Middle frontal gyrus (tissue), 1 donor: ENCODE measurements at regions not wholly inside any gene's neighbourhood (a gene's known extent, or its start where the extent isn't known, plus 50 kb on each side); places are given as distances from the start of the nearest gene placed in this dataset.

Experiments
- DNase-seq: peaks from one replicate; pipeline ENCODE4 v3.0.0-alpha.2; 2015; ENCODE audit warnings: low spot score; ENCODE audit errors: extremely low spot score

DNA sequence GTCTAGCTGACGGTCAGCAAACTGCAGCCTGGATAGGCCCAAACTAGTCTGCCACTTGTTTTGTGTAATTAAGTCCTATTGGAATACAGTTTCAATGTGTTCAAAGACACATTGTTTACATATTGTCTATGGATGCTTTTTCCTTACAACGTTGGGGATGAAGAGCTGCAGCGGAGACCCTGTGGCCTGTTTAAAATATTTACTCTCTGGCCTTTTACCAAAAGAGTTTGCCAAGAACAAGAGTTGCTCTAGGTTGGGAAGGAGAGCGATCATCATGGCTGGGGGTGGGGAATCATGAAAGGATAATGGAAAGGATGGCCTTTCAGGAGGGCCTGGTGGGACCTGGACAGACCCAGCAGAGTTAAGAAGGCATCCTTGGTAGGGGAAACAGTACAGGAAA is 274.9 kb upstream of the ZFHX3 start:
- no peak for DNase-seq

DNA sequence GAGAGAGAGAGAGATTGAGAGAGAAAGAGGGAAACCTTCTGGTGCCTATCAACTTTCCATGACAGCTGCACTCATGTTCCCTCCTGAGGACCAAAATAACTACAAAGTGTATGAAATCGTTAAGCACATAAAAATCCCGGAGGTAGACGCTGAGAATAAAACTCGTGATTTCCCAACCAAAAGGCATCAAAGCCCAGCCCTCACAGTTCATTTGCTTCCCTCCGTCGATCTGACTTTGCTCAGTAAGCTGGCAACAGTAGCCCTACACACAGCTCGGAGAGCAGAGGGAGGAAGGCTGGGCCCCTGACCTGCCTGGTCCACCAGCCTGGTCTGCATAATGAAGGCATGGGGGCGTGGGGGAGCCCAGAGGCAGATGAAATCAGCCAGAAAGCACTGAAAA is 273.9 kb upstream of the ZFHX3 start:
- DNase-seq = no peak

DNA sequence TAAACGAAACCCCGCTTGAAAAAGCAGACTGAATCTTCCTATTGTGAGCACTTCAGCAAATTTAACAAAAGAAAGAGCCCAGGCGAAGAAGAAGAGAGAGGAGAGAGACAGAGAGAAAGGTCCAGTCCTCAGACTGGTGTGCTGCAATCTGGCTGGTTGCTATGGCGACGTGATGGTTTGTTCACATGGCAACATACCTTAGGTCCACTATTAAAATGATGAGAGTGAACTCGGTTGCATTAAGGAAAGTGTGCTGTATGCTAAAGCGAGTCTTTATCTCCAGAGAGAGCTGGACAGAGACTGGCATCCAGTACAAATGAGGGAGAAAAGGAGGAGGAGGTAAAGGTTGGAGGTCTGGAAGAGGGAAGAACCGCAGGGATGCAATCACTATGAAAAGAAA is 271.8 kb upstream of the ZFHX3 start:
- DNase-seq = no peak

DNA sequence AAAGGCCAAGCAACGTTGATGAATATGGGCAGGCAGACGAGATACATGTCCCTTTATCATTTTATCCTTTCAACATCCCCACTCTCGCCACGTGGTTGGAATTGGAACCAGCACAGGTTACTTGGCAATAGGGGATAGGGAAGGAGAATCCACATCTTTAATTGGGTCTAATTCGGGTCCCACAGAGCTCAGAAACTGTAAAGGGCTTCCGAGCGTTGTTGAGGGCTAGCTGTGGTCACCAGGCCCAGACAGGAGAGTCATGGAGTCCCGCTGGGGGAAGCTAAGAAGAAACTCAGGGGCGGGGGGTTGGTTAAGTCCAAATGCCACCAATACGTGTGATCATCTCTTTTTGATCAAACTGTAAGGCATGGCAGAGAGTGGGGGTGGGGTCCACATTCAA is 271.3 kb upstream of the ZFHX3 start:
- DNase-seq = no peak

DNA sequence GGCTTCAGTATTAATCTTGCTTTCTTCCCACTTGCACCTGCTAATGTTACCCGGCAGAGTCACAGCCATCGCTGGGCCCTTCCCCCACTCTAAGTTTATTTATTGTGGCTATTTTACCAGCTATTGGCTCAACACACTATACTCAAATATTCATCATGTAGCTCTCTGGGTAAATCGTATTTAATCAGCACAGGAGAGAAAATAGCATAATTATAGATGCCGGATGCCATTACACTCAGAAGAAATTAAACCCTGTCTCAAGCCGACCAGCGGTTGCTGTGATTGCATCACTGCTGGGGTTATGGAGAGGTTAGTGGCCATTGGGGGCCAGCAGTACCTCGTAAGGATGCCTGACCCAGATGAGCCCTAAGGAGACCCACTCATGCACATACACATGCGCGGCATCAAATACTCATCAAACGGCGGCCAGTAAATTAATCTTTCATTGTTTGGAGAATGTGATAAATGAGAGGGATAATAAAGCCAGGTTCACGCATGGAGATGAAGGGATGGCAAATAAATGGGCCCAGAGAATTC is 269.5 kb upstream of the ZFHX3 start:
- no peak for DNase-seq

DNA sequence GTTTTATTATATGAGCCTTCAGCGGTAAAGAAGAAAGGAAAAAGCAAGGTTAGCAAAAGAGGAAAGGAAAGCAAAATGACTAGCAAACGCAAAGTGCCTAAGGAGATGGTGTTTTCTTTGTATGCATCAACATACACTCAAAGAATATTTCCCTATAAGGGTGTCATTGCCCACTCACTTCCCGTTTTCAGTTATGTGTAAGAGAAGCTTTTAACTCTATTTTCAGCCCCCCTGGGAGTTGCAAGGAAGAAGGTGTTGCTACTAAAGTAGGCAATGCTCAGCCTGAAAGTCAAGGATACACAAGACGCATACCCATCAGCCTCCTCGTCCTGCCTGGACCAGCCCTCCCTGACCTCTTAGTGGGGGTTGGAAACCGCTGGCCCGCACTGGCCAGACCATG is 267.7 kb upstream of the ZFHX3 start:
- no peak for DNase-seq

DNA sequence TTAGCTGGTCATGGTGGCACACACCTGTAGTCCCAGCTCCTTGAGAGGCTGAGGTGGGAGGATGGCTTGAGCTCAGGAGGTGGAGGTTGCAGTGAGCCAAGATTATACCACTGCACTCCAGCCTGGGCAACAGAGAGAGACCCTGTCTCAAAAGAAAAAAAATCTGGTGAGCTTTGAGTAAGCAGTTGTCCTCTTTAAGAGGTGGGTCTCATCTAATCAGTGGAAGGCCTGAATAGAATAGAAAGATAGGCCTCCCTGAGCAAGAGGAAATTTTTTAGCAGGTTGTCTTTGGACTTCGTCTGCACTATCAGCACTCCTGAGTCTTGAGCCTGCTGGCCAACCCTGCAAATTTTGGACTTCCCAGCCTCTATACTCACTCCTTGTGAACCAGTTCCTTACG is 266.0 kb upstream of the ZFHX3 start:
- no peak for DNase-seq

DNA sequence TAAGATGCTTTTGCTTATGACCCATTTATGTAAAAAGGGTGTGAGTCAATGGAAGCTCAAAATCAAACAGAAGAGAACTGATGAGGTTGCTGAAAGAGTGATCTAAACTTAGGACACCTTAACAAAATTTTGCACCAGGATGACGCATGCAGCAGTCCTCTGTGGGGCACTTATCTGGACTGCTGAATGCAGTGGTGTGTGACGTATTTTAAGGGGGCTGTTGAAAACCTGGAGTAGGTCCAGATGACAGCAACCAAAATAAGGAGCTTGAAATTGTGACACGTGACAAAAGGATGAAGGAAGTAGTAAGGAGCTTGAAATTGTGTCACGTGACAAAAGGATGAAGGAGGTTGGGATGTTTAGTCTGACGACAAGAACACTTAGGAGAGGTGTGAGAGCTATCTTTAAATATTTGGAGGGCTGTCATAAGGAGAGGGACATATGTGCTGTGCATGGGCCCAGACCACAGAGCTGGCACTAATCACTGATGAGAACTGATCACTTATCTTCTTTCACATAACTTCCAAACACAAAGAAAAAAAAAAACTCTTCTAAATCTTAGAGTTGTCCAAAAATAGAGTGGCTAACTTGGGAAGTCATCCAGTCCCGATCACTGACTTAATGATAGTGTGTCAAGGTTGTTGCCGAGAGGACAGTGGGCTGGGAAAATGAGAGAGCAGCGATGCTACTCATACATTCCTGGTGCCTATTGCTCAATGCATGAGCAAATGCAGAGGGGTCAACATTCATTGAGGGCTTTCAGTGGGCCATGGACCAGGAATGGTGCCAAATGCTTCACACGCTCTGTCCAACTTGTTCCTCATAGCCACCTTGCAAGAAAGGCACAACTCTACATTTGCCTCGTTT is 264.2 kb upstream of the ZFHX3 start:
- no peak for DNase-seq

DNA sequence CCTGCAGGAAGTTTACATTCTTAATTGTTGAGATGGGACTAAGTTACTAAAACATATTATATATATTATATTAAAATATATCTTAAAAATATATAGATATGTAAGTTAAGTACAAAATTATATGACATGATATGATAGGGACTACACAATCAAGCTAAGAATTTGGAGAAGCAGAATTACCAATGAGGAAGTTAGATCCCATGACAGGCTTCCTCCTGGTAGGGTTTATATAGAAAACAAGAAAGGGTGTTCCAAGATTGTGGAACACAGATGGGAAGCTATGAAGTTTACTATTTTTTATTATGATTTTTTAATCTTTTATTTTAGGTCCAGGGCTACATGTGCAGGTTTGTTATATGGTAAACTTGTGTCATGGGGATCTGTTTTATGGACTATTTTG is 260.8 kb upstream of the ZFHX3 start:
- DNase-seq = no peak

DNA sequence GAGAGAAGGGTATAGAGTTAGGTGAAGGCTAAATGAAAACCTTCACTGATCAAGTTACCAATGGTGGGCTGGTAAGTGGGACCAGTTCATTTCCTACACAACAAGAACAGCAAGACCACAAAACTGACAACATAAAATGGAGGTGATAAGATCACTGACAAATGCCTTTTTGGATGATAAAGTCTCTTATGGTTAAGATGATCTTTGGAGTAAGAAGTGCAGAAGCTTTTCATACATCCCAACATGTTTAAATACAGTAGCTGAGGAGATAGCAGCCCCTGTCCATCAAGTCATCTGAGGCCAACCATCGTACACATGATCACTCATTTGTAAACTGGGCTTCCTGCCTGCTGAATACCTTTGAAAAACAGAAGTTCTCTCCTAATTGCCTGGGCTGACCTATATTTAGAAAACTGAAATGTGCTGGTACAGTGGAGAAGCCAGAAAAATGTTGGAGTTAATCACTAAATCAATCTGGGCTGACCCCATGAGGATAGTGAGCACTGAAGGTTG is 259.0 kb upstream of the ZFHX3 start:
- no peak for DNase-seq

DNA sequence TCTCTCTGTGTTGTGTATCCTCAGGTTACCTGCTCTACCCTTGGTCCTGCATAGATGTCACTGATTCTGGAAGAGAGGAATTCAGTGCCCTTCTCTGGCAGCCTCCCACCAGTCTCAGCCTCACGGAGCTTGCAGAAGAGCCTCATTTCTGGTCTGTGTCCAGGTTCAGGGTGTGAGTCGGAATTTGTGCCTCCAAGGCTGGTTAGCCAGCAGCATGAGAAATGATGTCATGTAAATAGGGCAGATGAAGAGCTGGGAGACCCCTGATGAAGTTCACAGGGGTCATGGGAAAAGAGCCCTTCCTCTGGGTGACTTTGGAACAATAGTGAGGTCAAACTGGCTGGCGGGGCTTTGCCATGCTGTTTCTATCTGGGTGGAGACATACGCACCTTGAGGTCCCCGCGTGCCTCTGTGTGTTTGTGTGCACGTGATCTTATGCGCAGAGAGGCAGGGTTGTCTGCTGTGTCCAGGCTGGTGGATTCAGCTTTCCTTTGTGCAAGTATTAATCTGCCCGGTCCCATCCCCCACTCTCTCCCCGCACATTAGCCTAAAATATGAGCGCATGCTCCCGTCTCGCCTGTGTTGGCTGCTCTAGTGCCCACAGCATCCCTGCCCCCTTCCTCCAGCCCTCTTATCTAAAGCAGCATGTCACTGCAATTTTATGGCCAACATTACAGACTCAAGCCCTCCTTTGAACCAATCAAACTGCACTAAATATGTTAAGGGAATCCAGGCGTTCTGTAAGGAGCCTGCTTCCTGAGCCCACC is 256.3 kb upstream of the ZFHX3 start:
- no peak for DNase-seq

DNA sequence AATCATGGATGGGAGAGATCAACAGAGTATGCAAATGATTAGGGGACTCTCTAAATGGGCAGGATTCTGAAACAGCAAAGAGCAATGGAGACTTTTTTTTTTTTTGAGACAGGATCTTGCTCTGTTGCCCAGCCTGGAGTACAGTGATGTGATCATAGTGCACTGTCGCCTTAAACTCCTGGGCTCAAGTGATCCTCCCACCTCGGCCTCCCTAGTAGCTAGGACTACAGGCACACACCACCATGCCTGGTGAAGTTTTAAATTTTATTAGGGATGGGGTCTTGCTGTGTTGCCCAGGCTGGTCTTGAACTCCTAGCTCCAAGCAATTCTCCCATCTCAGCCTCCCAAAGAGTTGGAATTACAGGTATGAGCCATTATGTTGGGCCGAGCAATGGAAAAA is 255.0 kb upstream of the ZFHX3 start:
- no peak for DNase-seq

DNA sequence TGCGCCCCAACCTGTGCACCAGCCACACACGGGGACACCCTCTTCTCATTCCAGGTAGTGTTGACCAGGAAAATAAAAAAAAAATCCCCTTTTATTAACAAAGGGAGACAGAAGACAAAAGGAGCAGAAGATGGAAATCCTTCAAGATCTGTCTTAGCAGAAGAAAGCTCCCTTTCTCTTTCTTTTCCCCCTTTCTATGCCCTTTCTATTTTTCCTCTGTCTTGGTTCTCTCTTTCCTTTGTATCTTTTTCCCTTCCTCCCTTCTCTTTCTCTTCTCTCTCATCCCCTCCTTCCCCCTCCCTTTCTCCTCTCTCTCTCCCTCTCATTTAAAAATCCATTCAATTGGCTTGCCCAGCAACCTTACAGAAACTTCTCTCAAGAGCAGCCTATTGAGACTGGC is 254.1 kb upstream of the ZFHX3 start:
- DNase-seq = no peak

DNA sequence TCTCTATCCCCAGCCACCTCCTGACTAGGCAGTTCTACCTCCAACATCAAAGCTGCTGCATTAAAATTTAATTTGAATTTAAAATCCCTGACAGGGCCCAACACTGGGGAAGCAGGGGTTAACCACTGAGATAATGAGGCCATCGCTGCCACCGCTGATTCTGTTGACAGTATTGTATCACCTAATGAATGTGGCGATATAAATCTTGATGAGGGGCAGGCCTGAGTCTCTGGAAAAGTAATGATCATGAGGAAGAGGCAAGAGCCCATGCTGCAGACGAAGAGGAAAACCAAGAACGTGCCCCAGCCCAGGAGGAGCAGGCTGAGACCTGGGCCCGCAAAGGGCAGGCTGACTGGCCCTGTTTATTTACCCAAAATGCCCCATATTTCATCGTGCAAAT is 251.4 kb upstream of the ZFHX3 start:
- no peak for DNase-seq

DNA sequence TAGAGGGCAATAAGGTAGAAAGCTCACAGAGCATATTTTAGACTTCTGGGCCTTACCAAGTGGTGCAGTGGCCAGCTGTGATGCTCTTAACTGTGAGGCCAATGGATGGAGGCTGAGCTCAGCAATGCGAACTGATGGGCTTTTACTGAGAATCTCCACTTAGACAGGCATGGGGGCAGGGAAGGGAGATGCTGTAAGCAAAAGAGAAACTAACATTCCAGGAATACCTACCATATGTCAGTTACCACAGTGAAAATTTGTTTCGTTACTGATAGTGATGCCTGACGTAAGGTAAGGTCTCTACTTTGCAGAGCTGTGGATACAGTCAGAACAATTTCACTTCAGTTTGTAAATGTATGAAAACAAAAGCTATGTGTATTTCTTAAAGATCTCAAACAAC is 250.6 kb upstream of the ZFHX3 start:
- no peak for DNase-seq

DNA sequence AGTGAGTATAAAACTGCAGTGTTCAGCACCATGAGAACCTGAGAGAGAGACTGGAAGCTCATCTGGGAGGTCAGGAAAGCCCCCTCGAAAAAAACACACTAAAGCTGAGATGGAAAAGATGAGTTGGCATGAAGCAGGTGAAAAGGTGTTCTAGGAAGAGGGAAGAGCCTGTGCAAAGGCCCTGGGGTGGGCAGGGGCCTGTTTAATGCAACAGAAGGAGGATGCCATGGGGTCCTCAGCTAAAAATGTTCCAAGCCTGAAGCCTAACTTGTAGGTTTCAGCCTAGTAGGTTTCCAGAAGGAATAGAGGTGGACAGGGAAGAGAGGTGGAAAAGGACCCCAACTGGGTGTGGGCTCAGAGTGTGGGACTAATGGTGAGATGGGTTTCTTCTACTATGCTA is 242.3 kb upstream of the ZFHX3 start:
- DNase-seq = no peak

DNA sequence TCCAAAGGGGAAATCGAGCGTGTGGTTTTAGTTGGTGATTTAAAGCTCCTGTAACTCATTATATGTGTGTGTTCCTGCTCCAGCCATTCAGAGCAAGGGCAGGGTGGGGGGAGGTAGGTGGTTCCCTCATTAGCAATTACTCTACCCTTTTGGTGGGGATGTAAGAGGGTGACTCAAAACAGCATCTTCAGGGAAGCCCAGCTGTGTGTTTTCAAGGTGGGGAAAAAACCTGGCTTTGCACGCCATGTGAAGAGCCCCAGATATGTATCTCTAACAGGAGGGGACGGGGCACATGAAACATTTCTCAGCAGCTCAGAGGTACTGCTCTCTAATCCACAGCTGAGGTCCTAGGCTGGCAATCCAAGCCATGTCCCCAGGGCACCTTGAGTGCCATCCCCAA is 241.3 kb upstream of the ZFHX3 start:
- no peak for DNase-seq

DNA sequence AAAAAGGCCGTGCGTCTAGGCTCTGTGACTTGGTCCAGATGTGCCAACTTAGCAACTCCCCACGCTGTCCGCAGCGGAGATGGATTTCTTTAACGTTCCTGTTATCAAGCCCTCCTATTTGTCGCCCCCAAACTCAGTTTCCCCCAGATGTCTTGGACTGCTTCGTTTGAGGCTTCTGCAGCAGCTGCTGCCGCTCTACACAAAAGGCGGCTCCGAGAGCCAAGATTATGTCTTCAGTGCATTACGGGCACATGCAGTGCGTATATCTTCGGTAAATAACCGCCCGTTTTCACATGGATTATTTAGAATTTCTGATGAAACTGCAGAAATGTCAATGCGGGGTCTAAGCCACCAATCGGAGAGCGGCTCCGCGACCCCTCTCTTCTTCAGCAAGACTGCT is 240.6 kb upstream of the ZFHX3 start:
- DNase-seq = no peak

DNA sequence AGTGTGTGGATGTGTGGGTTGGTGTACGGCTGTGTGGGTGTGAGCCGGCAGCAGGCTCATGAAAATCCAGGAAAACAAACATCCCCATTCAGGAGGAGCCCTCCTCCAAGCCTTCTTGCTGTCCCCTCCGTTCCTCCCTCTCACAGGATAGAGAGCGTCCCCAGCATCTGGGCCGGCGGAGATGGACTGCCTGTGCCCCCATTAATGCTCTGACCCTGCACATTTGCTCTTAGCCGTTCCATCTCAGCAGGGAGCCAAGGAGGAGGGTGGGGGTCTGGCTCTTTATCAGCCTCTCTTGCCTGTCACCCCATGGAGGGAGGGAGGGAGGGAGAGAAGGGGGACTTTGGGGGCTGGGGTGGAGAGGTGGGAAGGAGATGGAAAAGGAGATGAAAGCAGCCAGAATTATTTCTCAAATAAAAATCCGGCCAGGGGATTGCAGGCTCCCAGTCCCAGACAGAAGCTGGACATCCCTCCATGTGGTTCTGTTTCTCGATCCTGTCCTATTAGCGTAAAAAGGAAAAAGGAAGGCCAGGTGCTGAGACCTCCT is 240.0 kb upstream of the ZFHX3 start:
- DNase-seq = no peak

DNA sequence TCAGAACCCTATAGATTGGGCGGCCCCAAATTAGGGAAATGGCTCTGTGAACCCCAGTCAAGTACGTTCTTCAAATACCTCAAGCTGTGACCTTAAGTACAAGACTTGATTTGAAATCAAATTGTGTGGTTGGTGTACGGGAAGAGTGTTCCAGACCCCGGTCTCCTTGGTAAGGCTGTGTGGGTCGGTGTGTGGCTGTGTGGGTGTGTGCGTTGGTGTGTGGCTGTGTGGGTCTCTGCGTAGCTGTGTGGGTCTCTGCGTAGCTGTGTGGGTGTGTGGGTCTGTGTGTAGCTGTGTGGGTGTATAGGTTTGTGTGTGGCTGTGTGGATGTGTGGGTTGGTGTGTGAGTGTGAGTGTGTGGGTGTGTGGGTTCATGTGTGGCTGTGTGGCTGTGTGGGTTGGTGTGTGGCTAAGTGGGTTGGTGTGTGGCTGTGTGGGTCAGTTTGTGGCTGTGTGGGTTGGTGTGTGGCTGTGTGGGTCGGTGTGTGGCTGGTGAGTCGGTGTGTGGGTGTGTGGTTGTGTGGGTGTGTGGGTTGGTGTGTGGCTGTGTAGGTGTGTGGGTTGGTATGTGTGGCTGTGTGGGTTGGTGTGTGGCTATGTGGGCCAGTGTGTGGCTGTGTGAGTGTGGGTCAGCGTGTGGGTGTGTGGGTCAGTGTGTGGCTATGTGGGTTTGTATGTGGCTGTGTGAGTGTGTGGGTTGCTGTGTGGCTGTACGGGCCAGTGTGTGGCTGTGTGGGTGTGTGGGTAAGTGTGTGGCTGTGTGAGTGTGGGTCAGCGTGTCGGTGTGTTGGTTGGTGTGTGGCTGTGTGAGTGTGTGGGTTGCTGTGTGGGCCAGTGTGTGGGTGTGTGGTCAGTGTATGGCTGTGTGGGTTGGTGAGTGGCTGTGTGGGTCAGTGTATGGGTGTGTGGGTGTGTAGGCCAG is 238.7 kb upstream of the ZFHX3 start:
- DNase-seq = no peak
